Suppressor macrophage treated with lipopolysaccharide for 1 hour (primary cell): ENCODE measurements at regions not wholly inside any gene's neighbourhood (a gene's known extent, or its start where the extent isn't known, plus 50 kb on each side); places are given as distances from the start of the nearest gene placed in this dataset.
A peak's percentile ranks its signal among the peaks of the same experiment; 100 is the strongest.
"Not testable (repeated sequence)": the region's sequence is repeated elsewhere in the genome, so short reads cannot be mapped to it uniquely, and the experiment has no call there.

ENCODE experiments used
- DNase-seq, 3 donors: peaks; one replicate each; pipeline ENCODE4 v3.0.0-alpha.2; 2020 to 2022

GRCh38 chr22:48630848-48631247 lies 1196.8 kb downstream of the BRD1 start:
- DNase-seq = no peak

- no peak for DNase-seq
Measured at GRCh38 chr22:48630433-48630754, 1197.3 kb downstream of the BRD1 start.

- no peak for DNase-seq
Measured at GRCh38 chr22:48629631-48630432, 1197.8 kb downstream of the BRD1 start.

GRCh38 chr22:48628891-48629543 lies 1198.7 kb downstream of the BRD1 start:
- no peak for DNase-seq

- no peak for DNase-seq
Measured at GRCh38 chr22:48627966-48628365, 1199.7 kb downstream of the BRD1 start.

- no peak for DNase-seq
Measured at GRCh38 chr22:48627203-48627602, 1200.5 kb downstream of the BRD1 start.

- DNase-seq = no peak
Measured at GRCh38 chr22:48624401-48624800, 1203.3 kb downstream of the BRD1 start.

- no peak for DNase-seq
Measured at GRCh38 chr22:48622891-48623545, 1204.7 kb downstream of the BRD1 start.

- DNase-seq = no peak
Measured at GRCh38 chr22:48621085-48621484, 1206.6 kb downstream of the BRD1 start.

- DNase-seq = not testable (repeated sequence)
Measured at GRCh38 chr22:48620460-48620859, 1207.2 kb downstream of the BRD1 start.

- DNase-seq = no peak
Measured at GRCh38 chr22:48619721-48620120, 1208.0 kb downstream of the BRD1 start.

GRCh38 chr22:48618326-48618725 lies 1209.3 kb downstream of the BRD1 start:
- DNase-seq = no peak

GRCh38 chr22:48616656-48617055 lies 1211.0 kb downstream of the BRD1 start:
- no peak for DNase-seq

- DNase-seq = no peak
Measured at GRCh38 chr22:48615171-48616008, 1212.3 kb downstream of the BRD1 start.

- DNase-seq = no peak
Measured at GRCh38 chr22:48613566-48614200, 1214.0 kb downstream of the BRD1 start.

GRCh38 chr22:48612077-48612995 lies 1215.3 kb downstream of the BRD1 start:
- DNase-seq = no peak

GRCh38 chr22:48609279-48609865 lies 1218.3 kb downstream of the BRD1 start:
- no peak for DNase-seq

- peak; percentile 28 to 56 (median 35) for DNase-seq
Measured at GRCh38 chr22:48607901-48608662, 1219.6 kb downstream of the BRD1 start.

- no peak for DNase-seq
Measured at GRCh38 chr22:48606684-48607307, 1220.9 kb downstream of the BRD1 start.
